Breast epithelium (tissue), 3 donors: ENCODE measurements at regions not wholly inside any gene's neighbourhood (a gene's known extent, or its start where the extent isn't known, plus 50 kb on each side); places are given as distances from the start of the nearest gene placed in this dataset.

ENCODE experiments used
- POLR2A ChIP-seq: fragments of 450-650 bp; IDR thresholded peaks from one replicate; pipeline ENCODE4 v1.6.1; 2016; ENCODE audit warnings: antibody characterized with exemption, mild to moderate bottlenecking, moderate library complexity
- POLR2AphosphoS5 ChIP-seq, 3 donors: sonication (generic); formaldehyde crosslinking; IDR thresholded peaks; one replicate each; pipeline ENCODE4 v1.6.1; 2017; ENCODE audit warnings: antibody characterized with exemption in 3 of 3
- TF ChIP-seq, protein P1 (sequence below), 3 donors: fragments of 450-650 bp; IDR thresholded peaks; one replicate each; pipeline ENCODE4 v1.5.1; 2016 to 2017; ENCODE audit warnings: antibody characterized with exemption in 3 of 3, mild to moderate bottlenecking in 3 of 3, moderate library complexity in 3 of 3

DNA sequence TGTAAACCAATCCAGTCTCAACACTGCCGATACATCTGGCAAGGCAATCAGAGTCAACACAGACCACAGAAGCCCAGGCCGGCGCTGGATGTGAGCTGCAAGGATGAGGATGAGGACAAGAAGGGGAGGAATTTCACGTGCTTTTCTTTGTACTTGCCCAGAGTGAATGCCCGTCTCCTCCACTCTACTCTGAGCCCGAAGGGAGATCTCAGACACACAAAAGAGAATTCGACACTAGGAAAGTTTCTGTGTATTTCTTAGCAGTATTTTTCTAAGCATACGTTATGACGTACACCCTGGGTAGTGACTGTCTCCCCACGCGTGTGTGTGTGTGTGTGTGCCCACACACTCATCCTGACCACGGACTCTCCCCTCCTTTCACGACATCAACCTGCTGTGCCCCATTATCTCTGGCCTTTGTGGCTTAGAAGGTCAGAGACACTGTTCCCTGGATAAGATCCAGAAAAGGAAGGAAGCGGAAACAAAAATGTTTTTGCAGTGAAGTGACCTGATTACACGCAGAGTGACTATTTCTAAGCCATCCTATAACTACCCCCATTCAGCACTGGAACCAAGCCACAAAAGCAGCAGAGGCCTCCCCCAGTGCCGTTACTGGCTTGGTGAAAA lies 227.3 kb upstream of the DAPK1 start:
- TF ChIP-seq, protein P1, sequence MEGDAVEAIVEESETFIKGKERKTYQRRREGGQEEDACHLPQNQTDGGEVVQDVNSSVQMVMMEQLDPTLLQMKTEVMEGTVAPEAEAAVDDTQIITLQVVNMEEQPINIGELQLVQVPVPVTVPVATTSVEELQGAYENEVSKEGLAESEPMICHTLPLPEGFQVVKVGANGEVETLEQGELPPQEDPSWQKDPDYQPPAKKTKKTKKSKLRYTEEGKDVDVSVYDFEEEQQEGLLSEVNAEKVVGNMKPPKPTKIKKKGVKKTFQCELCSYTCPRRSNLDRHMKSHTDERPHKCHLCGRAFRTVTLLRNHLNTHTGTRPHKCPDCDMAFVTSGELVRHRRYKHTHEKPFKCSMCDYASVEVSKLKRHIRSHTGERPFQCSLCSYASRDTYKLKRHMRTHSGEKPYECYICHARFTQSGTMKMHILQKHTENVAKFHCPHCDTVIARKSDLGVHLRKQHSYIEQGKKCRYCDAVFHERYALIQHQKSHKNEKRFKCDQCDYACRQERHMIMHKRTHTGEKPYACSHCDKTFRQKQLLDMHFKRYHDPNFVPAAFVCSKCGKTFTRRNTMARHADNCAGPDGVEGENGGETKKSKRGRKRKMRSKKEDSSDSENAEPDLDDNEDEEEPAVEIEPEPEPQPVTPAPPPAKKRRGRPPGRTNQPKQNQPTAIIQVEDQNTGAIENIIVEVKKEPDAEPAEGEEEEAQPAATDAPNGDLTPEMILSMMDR (IDR thresholded peaks at IDR 0.05), result no peak
- TF ChIP-seq POLR2AphosphoS5 (IDR thresholded peaks at IDR 0.05), result no peak
- no peak for TF ChIP-seq POLR2A
